Upper lobe of left lung (tissue), 6 donors: ENCODE measurements at regions not wholly inside any gene's neighbourhood (a gene's known extent, or its start where the extent isn't known, plus 50 kb on each side); places are given as distances from the start of the nearest gene placed in this dataset.
"Not testable (repeated sequence)": the region's sequence is repeated elsewhere in the genome, so short reads cannot be mapped to it uniquely, and the experiment has no call there.

Experiments used
- ATAC-seq, 2 donors: fragments of 200-7000 bp; cut with Tn5 transposase; one replicate each; pipeline ENCODE4 v1.9.1; 2022; ENCODE audit warnings: mild to moderate bottlenecking in 2 of 2, moderate library complexity in 2 of 2; ENCODE audit not compliant: low FRiP score in 2 of 2
- DNase-seq, 2 donors: peaks; one replicate each; pipeline ENCODE4 v3.0.0-alpha.2; 2019 to 2020
- H3K27ac ChIP-seq, 4 donors: fragments of 200-600 bp; sonication (generic); one replicate each; pipeline ENCODE4 v1.5.1; 2016 to 2019
- H3K27me3 ChIP-seq, 4 donors: fragments of 200-600 bp; sonication (generic); one replicate each; pipeline ENCODE4 v1.5.1; 2017 to 2019
- H3K36me3 ChIP-seq, 4 donors: fragments of 200-600 bp; sonication (generic); one replicate each; pipeline ENCODE4 v1.5.1; 2016 to 2019
- H3K4me1 ChIP-seq, 4 donors: fragments of 200-600 bp; sonication (generic); one replicate each; pipeline ENCODE4 v1.5.1; 2018 to 2019
- H3K4me3 ChIP-seq, 4 donors: fragments of 200-600 bp; sonication (generic); one replicate each; pipeline ENCODE4 v1.5.1; 2017 to 2019; ENCODE audit warnings: mild to moderate bottlenecking in 2 of 4, moderate library complexity in 1 of 4
- H3K9me3 ChIP-seq, 4 donors: fragments of 200-600 bp; sonication (generic); one replicate each; pipeline ENCODE4 v1.5.1; 2018 to 2019
- CTCF ChIP-seq, 6 experiments: fragments of 450-650 bp in 4 of 6; fragments of 200-600 bp in 2 of 6; sonication (generic) in 2 of 6; IDR thresholded peaks; one replicate each; pipeline ENCODE4 v1.5.1; 2016 to 2019; ENCODE audit warnings: antibody characterized with exemption in 6 of 6
- EP300 ChIP-seq, 4 donors: sonication (generic); formaldehyde crosslinking; IDR thresholded peaks; one replicate each; pipeline ENCODE4 v1.5.1; 2017; ENCODE audit warnings: antibody characterized with exemption in 4 of 4, control low read depth in 2 of 4
- POLR2A ChIP-seq, 4 donors: fragments of 450-650 bp; IDR thresholded peaks; one replicate each; pipeline ENCODE4 v1.5.1; 2016 to 2017; ENCODE audit warnings: antibody characterized with exemption in 4 of 4, mild to moderate bottlenecking in 2 of 4
- POLR2AphosphoS5 ChIP-seq, 2 donors: sonication (generic); formaldehyde crosslinking; IDR thresholded peaks; one replicate each; pipeline ENCODE4 v1.5.1; 2017; ENCODE audit warnings: antibody characterized with exemption in 2 of 2
- WGBS, 2 donors: methylation state at CpG; one replicate each; pipeline ENCODE4 v1.1.5; 2017 to 2018; 5-methylcytosine and 5-hydroxymethylcytosine counted together
- small RNA-seq, 4 donors: library from RNA; depleted of rRNA; stranded (forward); fragments of <200 nt; gene quantifications; one replicate each; pipeline ENCODE3, GENCODE V24; 2016
- donor health status: DM: no; HTN: no; CAD: no; lungs with moderate emphysema.
- donor health status: DM: no; HTN: yes; CAD: no; lungs with severe emphysema.

GRCh38 chr3:102378216-102378615 is 56.6 kb upstream of the ZPLD1 start:
- H3K9me3 ChIP-seq, result no peaks in the 10 kb centered on the region
- no peaks in the 10 kb centered on the region for H3K4me1 ChIP-seq
- no peaks in the 10 kb centered on the region for H3K27me3 ChIP-seq
- DNase-seq, result no peak
- H3K36me3 ChIP-seq, result no peaks in the 10 kb centered on the region
- no peak overlapping the region for H3K4me3 ChIP-seq
- no peak overlapping the region for H3K27ac ChIP-seq
- no peak for TF ChIP-seq POLR2A (IDR thresholded peaks at IDR 0.05)
- no peak for TF ChIP-seq EP300 (IDR thresholded peaks at IDR 0.05)
- no peak for TF ChIP-seq CTCF (IDR thresholded peaks at IDR 0.05)
- TF ChIP-seq POLR2AphosphoS5 (IDR thresholded peaks at IDR 0.05), result no peak
- 66 to 69% methylated on average over 4 of the region's 4 CpGs for WGBS, 2 donors
- ATAC-seq, result no peak

DNA sequence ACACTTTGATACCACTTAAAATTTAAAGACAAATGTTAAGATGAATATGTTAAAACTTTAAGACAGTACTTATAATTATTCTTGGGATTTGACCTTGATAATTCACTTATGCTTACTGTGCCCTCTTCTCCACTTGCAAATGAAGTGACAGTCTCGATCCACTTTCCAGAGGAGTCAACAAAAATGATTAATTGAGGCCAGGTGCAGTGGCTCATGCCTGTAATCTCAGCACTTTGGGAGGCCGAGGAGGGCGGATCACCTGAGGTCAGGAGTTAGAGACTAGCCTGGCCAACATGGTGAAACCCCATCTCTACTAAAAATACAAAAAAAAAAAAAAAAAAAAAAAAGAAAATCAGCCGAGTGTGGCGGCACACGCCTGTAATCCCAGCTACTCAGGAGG is 52.6 kb upstream of the ZPLD1 start:
- 74 to 80% methylated on average over 6 of the region's 6 CpGs for WGBS, 2 donors
- not testable (repeated sequence) for H3K4me3 ChIP-seq, DNase-seq, H3K36me3 ChIP-seq, H3K9me3 ChIP-seq, H3K27me3 ChIP-seq, ATAC-seq, H3K27ac ChIP-seq, H3K4me1 ChIP-seq

Small RNA genes lying in the stretch of these regions (small RNA-seq; reads per million reads assigned to genes)
- gene AC106712.1, result 0 reads per million in 4 donors
- gene RF00019, result 0 reads per million in 4 donors
